OCI-LY1 (cell line): ENCODE measurements at regions not wholly inside any gene's neighbourhood (a gene's known extent, or its start where the extent isn't known, plus 50 kb on each side); places are given as distances from the start of the nearest gene placed in this dataset.
"Not testable (repeated sequence)": the region's sequence is repeated elsewhere in the genome, so short reads cannot be mapped to it uniquely, and the experiment has no call there.

Experiments
- CTCF ChIP-seq: fragments of 200-600 bp; sonication (generic), shearing (Covaris generic); IDR thresholded peaks from 2 replicates; pipeline ENCODE4 v1.5.1; 2017; ENCODE audit warnings: mild to moderate bottlenecking, antibody characterized with exemption, low read length, moderate library complexity, mixed read lengths
- EZH2 ChIP-seq: fragments of 200-600 bp; sonication (generic), shearing (Covaris generic); IDR thresholded peaks from 2 replicates; pipeline ENCODE4 v1.8.0; 2017; ENCODE audit warnings: borderline replicate concordance, mixed run types, mild to moderate bottlenecking, antibody characterized with exemption, low read length, moderate library complexity, mixed read lengths

GRCh38 chr2:76172154-76172595 is 461.5 kb upstream of the GCFC2 start:
- not testable (repeated sequence) for TF ChIP-seq CTCF, EZH2
